ENCODE measurements at regions not wholly inside any gene's neighbourhood (a gene's known extent, or its start where the extent isn't known, plus 50 kb on each side); places are given as distances from the start of the nearest gene placed in this dataset.

DNA sequence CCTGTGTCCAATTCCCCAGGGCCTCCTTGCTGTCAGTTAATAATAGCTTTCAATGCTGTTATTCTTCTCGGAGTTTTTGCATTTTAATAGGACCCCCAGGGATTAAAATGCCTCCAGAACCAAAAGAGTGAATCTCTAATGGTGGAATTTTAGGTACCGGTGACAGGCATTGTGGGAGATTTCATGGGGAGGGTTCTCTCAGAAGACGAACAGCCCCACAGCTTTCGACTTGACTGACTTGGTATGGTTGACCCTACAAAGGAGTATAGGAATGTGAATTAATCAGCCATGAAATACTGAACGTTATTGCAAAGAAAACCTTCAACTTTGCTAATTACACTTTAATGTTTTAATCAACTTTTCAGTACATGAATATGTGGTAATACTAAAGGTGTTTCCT is 206.3 kb upstream of the FZD8 start:
- peak; percentile 23 for DNase-seq (ENCODE audit: low spot score)
- no peak for TF ChIP-seq EZH2 (IDR thresholded peaks at IDR 0.05; ENCODE audit: borderline replicate concordance, low read depth, low read length, poor library complexity, severe bottlenecking)
- TF ChIP-seq, protein P1, sequence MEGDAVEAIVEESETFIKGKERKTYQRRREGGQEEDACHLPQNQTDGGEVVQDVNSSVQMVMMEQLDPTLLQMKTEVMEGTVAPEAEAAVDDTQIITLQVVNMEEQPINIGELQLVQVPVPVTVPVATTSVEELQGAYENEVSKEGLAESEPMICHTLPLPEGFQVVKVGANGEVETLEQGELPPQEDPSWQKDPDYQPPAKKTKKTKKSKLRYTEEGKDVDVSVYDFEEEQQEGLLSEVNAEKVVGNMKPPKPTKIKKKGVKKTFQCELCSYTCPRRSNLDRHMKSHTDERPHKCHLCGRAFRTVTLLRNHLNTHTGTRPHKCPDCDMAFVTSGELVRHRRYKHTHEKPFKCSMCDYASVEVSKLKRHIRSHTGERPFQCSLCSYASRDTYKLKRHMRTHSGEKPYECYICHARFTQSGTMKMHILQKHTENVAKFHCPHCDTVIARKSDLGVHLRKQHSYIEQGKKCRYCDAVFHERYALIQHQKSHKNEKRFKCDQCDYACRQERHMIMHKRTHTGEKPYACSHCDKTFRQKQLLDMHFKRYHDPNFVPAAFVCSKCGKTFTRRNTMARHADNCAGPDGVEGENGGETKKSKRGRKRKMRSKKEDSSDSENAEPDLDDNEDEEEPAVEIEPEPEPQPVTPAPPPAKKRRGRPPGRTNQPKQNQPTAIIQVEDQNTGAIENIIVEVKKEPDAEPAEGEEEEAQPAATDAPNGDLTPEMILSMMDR (conservative IDR thresholded peaks at IDR 0.05; ENCODE audit: low read depth, low read length), result no peak
- POLR2A ChIA-PET (ENCODE audit: low non-redundant PET), result no interaction called here
- Histone ChIP-seq H3K36me3 (ENCODE audit: insufficient read depth, low read length, poor library complexity, severe bottlenecking) (no peaks in the 10 kb centered on the region), H3K27me3 (replicated peaks; ENCODE audit: insufficient read depth, low read depth, low read length, poor library complexity) (no peaks in the 10 kb centered on the region), H3K4me1 (ENCODE audit: insufficient read depth, low read length, poor library complexity, severe bottlenecking) (peaks cover 10% of the 10 kb centered on the region), H3K27ac (ENCODE audit: low read depth, low read length, poor library complexity, severe bottlenecking) (no peak overlapping the region), H3K9me3 (ENCODE audit: low read depth, low read length, poor library complexity, severe bottlenecking) (no peaks in the 10 kb centered on the region), H3K4me3 (ENCODE audit: low read depth, low read length, poor library complexity, severe bottlenecking) (no peak overlapping the region)
- CTCF ChIA-PET, result no interaction called here
- no TSS peak for BruUV-seq (replicated peaks)
- intact Hi-C loops (cut with micrococcal nuclease; ENCODE audit: unreplicated experiment), result no loop called here

DNA sequence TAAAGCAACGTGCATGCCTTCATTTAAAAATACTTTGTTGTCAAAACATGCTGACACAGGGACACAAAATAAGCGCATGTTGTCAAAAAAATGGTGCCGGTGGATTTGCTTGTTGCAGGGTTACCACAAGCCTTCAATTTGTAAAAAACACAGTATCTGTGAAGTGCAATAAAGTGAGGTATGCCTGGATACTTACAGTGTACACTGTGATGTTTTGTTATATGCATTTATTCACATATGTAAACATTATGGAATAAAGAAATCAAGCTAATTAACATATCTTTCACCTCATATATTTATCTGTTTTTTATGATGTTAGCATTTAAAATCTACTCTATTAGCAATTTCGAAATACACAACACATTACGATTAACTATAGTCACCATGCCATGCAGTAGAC is 202.6 kb upstream of the FZD8 start:
- ChIA-PET POLR2A (ENCODE audit: low non-redundant PET) (no interaction called here), CTCF (no interaction called here)
- Histone ChIP-seq H3K36me3 (ENCODE audit: insufficient read depth, low read length, poor library complexity, severe bottlenecking) (no peaks in the 10 kb centered on the region), H3K27ac (ENCODE audit: low read depth, low read length, poor library complexity, severe bottlenecking) (no peak overlapping the region), H3K4me1 (ENCODE audit: insufficient read depth, low read length, poor library complexity, severe bottlenecking) (peaks cover 10% of the 10 kb centered on the region), H3K9me3 (ENCODE audit: low read depth, low read length, poor library complexity, severe bottlenecking) (no peaks in the 10 kb centered on the region), H3K4me3 (ENCODE audit: low read depth, low read length, poor library complexity, severe bottlenecking) (no peak overlapping the region), H3K27me3 (replicated peaks; ENCODE audit: insufficient read depth, low read depth, low read length, poor library complexity) (no peaks in the 10 kb centered on the region)
- TF ChIP-seq, protein P1 (conservative IDR thresholded peaks at IDR 0.05; ENCODE audit: low read depth, low read length), result no peak
- no peak for TF ChIP-seq EZH2 (IDR thresholded peaks at IDR 0.05; ENCODE audit: borderline replicate concordance, low read depth, low read length, poor library complexity, severe bottlenecking)
- DNase-seq (ENCODE audit: low spot score), result no peak
- intact Hi-C loops (cut with micrococcal nuclease; ENCODE audit: unreplicated experiment), result no loop called here
- no TSS peak for BruUV-seq (replicated peaks)

DNA sequence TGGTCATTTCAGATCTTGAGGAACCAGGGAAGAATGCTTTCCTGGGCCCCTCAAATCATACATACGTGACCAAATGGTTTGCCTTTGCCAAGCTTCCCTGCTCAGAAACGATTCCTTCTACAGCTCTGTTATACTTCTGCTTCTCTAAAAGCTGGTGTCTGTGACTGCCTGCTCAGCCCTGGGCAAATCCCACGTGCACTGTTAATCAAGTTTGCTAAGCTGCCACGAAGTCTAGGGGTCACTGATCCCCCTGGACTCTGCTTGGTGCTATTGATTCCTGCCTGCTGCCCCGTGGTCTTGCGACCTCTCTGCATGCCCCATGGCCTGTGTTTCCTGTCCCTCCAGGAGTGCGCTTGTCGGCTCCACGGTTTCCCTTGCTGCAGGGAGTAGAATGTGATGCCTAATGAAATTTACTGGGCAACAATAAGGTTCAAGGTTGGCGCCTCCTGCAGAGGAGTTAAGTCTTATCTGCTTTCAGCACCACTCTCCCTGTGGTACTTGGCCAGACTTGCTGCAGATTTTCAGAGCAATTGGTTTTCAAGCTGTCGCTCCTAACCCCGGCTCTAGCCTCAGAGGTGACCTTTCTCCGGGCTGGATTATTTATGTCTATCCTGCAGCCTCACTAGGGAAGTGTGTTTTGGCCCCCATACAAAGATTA is 201.6 kb upstream of the FZD8 start:
- ChIA-PET CTCF (no interaction called here), POLR2A (ENCODE audit: low non-redundant PET) (no interaction called here)
- no peak overlapping the region for H3K27ac ChIP-seq (ENCODE audit: low read depth, low read length, poor library complexity, severe bottlenecking)
- no peak for DNase-seq (ENCODE audit: low spot score)
- BruUV-seq (replicated peaks), result no TSS peak
- H3K9me3 ChIP-seq (ENCODE audit: low read depth, low read length, poor library complexity, severe bottlenecking), result no peaks in the 10 kb centered on the region
- H3K27me3 ChIP-seq (replicated peaks; ENCODE audit: insufficient read depth, low read depth, low read length, poor library complexity), result no peaks in the 10 kb centered on the region
- no peaks in the 10 kb centered on the region for H3K36me3 ChIP-seq (ENCODE audit: insufficient read depth, low read length, poor library complexity, severe bottlenecking)
- no peak overlapping the region for H3K4me3 ChIP-seq (ENCODE audit: low read depth, low read length, poor library complexity, severe bottlenecking)
- H3K4me1 ChIP-seq (ENCODE audit: insufficient read depth, low read length, poor library complexity, severe bottlenecking), result peaks cover 7% of the 10 kb centered on the region
- TF ChIP-seq, protein P1 (conservative IDR thresholded peaks at IDR 0.05; ENCODE audit: low read depth, low read length), result no peak
- no peak for TF ChIP-seq EZH2 (IDR thresholded peaks at IDR 0.05; ENCODE audit: borderline replicate concordance, low read depth, low read length, poor library complexity, severe bottlenecking)
- intact Hi-C loops (cut with micrococcal nuclease; ENCODE audit: unreplicated experiment), result no loop called here

All from A673 (cell line).